AG04449 (cell line): ENCODE measurements at regions not wholly inside any gene's neighbourhood (a gene's known extent, or its start where the extent isn't known, plus 50 kb on each side); places are given as distances from the start of the nearest gene placed in this dataset.

Experiments used
- CTCF ChIA-PET: fragments of 350-600 bp; formaldehyde crosslinking; extraction: SDS; loops from one replicate; lab custom pipeline; 2021; ENCODE audit warnings: antibody characterized with exemption; lab: Yijun Ruan, JAX
- POLR2A ChIA-PET: fragments of 400-600, 350-600 bp; formaldehyde crosslinking; extraction: SDS; loops from one replicate; lab custom pipeline; 2020; ENCODE audit warnings: antibody characterized with exemption, inconsistent platforms; lab: Yijun Ruan, JAX
- DNase-seq: peaks from one replicate; pipeline ENCODE4 v3.0.0-alpha.2; 2010; ENCODE audit warnings: low read depth, low spot score
- H3K4me3 ChIP-seq: 2 replicates; pipeline ENCODE4 v1.5.1; 2011; ENCODE audit warnings: low read depth, mild to moderate bottlenecking, control low read depth, low read length
- CTCF ChIP-seq: IDR thresholded peaks from one replicate; pipeline ENCODE4 v1.5.1; 2011; ENCODE audit warnings: mild to moderate bottlenecking, moderate library complexity, low read length, control low read depth, inconsistent platforms; ENCODE audit not compliant: insufficient read depth; ENCODE audit errors: missing control alignments

GRCh38 chr2:16019060-16019480 lies 78.7 kb downstream of the MYCN start:
- ChIA-PET CTCF (no interaction called here), POLR2A (no interaction called here)
- DNase-seq = no peak
- H3K4me3 ChIP-seq = no peak overlapping the region
- TF ChIP-seq CTCF = no peak

GRCh38 chr2:16018277-16019059 lies 78.1 kb downstream of the MYCN start:
- POLR2A ChIA-PET = no interaction called here
- CTCF ChIA-PET = no interaction called here
- TF ChIP-seq CTCF = no peak
- H3K4me3 ChIP-seq = no peak overlapping the region
- DNase-seq = no peak

GRCh38 chr2:16016282-16016681 lies 75.9 kb downstream of the MYCN start:
- no peak overlapping the region for H3K4me3 ChIP-seq
- CTCF ChIA-PET = no interaction called here
- no peak for DNase-seq
- no peak for TF ChIP-seq CTCF
- POLR2A ChIA-PET = no interaction called here

GRCh38 chr2:16015903-16016265 lies 75.5 kb downstream of the MYCN start:
- no peak for DNase-seq
- no peak for TF ChIP-seq CTCF
- ChIA-PET CTCF (no interaction called here), POLR2A (no interaction called here)
- no peak overlapping the region for H3K4me3 ChIP-seq

DNA sequence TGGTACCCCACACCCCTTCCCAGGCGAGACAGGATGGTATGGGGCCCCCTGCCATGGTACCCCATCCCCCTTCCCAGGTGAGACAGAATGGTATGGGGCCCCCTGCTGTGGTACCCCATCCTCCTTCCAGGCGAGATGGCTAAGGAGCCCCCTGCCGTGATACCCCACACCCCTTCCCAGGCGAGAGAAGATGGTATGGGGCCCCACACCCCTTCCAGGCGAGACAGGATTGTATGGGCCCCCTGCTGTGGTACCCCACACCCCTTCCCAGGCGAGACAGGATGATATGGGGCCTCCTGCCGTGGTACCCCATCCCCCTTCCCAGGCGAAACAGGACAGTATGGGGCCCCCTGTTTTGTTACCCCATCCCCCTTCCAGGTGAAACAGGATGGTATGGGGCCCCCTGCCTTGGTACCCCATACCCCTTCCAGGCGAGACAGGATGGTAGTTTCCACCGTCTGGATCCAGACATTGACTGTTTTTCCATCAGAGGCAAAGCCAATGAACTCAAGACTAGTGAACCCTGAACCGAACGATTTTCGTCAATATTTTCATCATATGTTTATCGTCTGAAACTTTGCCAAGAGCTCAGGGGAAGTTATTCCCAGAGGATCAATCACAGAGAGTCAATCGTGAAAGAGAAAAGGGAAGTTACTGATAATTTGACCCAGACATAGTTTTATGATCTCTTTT lies 75.0 kb downstream of the MYCN start:
- ChIA-PET CTCF (no interaction called here), POLR2A (no interaction called here)
- TF ChIP-seq CTCF = no peak
- H3K4me3 ChIP-seq = no peak overlapping the region
- no peak for DNase-seq

DNA sequence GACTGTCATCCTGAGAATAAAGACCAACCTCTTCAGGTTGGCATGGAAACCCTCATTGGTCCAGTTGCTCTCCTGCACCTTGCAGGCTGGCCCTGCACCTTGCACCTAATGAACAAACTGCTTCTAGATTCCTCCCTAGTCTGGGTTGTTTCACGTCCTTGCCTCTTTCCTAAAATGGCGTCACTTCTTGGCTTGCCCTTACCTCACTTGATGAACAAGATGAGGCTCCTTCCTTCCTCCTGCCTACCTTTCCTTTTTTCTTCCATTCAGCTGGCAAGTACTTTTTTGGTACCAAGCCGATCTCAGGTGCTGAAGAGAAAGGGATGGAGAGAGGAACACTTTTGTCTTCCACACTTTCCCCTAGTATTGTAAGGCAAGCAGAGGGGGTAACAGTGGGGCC lies 74.5 kb downstream of the MYCN start:
- H3K4me3 ChIP-seq = no peak overlapping the region
- CTCF ChIA-PET = no interaction called here
- TF ChIP-seq CTCF = no peak
- DNase-seq = no peak
- POLR2A ChIA-PET = no interaction called here
